ENCODE measurements at regions not wholly inside any gene's neighbourhood (a gene's known extent, or its start where the extent isn't known, plus 50 kb on each side); places are given as distances from the start of the nearest gene placed in this dataset.

DNA sequence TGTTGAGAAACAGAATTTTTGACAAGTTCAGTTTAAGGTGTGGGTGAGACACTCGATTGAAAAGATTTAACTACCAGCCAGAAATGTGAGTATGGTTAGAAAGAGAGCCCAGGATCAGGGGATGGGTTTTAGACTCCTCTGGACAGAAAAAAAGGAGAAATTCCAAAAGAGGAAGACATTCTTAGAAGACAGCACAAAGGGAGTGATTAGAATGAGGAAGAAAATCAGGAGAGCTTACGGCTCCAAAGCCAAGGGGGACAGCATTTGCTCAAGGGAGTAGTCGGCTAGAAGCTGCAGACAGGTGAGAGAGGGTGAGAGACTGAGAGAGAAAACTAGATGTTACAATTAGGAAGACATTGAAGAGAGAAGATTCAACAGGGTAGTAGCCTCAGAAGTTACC lies 166.1 kb downstream of the ADAMTS15 start:
- TF ChIP-seq, protein P1, sequence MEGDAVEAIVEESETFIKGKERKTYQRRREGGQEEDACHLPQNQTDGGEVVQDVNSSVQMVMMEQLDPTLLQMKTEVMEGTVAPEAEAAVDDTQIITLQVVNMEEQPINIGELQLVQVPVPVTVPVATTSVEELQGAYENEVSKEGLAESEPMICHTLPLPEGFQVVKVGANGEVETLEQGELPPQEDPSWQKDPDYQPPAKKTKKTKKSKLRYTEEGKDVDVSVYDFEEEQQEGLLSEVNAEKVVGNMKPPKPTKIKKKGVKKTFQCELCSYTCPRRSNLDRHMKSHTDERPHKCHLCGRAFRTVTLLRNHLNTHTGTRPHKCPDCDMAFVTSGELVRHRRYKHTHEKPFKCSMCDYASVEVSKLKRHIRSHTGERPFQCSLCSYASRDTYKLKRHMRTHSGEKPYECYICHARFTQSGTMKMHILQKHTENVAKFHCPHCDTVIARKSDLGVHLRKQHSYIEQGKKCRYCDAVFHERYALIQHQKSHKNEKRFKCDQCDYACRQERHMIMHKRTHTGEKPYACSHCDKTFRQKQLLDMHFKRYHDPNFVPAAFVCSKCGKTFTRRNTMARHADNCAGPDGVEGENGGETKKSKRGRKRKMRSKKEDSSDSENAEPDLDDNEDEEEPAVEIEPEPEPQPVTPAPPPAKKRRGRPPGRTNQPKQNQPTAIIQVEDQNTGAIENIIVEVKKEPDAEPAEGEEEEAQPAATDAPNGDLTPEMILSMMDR (IDR thresholded peaks at IDR 0.05), result no peak
- TF ChIP-seq POLR2A (IDR thresholded peaks at IDR 0.05), result no peak
